ENCODE measurements at regions not wholly inside any gene's neighbourhood (a gene's known extent, or its start where the extent isn't known, plus 50 kb on each side); places are given as distances from the start of the nearest gene placed in this dataset.
A peak's percentile ranks its signal among the peaks of the same experiment; 100 is the strongest.

DNA sequence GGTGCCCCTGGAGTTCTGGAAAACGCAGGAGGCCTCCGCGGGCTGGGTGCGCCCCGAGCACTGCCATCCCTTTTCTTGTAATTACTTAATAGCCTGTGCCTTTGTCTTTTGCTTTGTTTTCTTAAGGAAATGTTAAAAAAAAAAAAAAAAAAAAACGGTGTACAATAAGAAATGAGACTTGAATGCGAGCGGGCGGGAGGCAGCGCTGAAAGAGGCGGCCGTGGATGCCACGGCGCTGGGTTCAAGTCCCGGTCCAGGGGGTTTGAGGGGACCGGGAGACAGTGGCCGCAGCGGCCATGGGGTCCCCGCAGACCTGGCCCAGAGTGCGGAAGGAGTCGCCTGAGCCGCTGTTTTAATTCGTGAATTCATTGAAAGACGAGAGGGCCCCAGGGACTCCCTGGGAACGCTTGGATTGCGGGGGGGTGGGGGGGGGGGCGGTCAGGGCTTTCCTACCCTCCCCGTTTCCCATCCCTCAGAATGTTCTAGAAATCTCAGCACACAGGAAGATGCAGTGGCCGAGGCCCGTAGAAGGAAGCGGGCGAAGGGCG, 349.2 kb upstream of the ARGLU1 start:
- DNase-seq: no peak
- ChIA-PET POLR2A (no interaction called here), CTCF (no interaction called here)
- H3K4me3 ChIP-seq (ENCODE audit: low read depth, low read length): peak overlapping the region; percentile 44; the same call in 1 of the 2 replicates
- peaks cover 23% of the 10 kb centered on the region for H3K4me1 ChIP-seq
- Mint-ChIP-seq H3K9me3 (ENCODE audit: unreplicated experiment) (peaks cover 9% of the 10 kb centered on the region), H3K27me3 (ENCODE audit: insufficient read depth, unreplicated experiment) (no peaks in the 10 kb centered on the region), H3K27ac (ENCODE audit: unreplicated experiment) (peak overlapping the region; percentile 92), H3K36me3 (ENCODE audit: insufficient read depth, unreplicated experiment) (no peaks in the 10 kb centered on the region), H3K4me1 (ENCODE audit: low read depth, unreplicated experiment) (peaks cover 29% of the 10 kb centered on the region), H3K4me3 (ENCODE audit: unreplicated experiment) (peak overlapping the region; percentile 74)
- no TSS peak for BruUV-seq (replicated peaks)
- H3K36me3 ChIP-seq (ENCODE audit: control insufficient read depth, insufficient read depth, low read length): no peaks in the 10 kb centered on the region
- intact Hi-C loops (cut with micrococcal nuclease; ENCODE audit: unreplicated experiment): loop anchor here (5.0 kb wide), 1 partner anchor 235 kb away; no protein-coding TSS in a partner anchor
- H3K9me3 ChIP-seq: no peaks in the 10 kb centered on the region
- H3K27me3 ChIP-seq (replicated peaks; ENCODE audit: control insufficient read depth, insufficient read depth, low read length): no peaks in the 10 kb centered on the region
- TF ChIP-seq, protein P1, sequence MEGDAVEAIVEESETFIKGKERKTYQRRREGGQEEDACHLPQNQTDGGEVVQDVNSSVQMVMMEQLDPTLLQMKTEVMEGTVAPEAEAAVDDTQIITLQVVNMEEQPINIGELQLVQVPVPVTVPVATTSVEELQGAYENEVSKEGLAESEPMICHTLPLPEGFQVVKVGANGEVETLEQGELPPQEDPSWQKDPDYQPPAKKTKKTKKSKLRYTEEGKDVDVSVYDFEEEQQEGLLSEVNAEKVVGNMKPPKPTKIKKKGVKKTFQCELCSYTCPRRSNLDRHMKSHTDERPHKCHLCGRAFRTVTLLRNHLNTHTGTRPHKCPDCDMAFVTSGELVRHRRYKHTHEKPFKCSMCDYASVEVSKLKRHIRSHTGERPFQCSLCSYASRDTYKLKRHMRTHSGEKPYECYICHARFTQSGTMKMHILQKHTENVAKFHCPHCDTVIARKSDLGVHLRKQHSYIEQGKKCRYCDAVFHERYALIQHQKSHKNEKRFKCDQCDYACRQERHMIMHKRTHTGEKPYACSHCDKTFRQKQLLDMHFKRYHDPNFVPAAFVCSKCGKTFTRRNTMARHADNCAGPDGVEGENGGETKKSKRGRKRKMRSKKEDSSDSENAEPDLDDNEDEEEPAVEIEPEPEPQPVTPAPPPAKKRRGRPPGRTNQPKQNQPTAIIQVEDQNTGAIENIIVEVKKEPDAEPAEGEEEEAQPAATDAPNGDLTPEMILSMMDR (IDR thresholded peaks at IDR 0.05; ENCODE audit: insufficient read depth in 1 of 2, low read depth in 1 of 2, low read length in 1 of 2, severe bottlenecking in 1 of 2, unreplicated experiment in 1 of 2): no peak

DNA sequence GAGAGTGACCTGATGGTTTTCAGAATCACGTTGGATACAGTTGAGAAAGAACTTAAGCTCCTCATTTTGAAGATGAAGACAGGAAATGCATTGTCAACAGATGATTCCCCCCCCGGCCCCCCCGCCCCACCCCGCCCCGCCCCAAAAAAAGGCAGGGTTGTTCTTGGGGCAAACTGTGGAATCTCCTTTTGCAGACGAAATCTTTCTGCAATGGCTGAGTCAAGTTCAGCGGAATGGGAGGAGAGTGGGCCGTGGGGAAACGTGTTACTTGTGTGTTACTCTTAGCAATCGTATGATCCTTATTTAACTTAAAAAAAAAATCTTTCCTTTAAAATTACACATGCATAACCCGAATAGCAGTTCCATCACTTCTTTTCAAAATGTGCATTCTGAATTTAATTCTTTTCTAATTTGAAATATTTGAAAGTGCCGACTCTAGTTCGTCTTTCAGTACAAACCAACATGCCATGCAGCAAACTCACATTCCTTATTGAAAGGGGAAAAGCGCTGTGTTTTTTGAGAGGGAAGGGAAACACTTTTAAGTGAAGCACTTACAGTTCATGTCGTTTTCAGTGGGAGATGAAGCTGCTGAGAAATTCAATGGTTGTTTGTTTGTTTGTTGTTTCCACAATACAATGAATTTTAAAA, 348.5 kb upstream of the ARGLU1 start:
- peaks cover 26% of the 10 kb centered on the region for H3K4me1 Mint-ChIP-seq (ENCODE audit: low read depth, unreplicated experiment)
- Histone ChIP-seq H3K4me1 (peaks cover 23% of the 10 kb centered on the region), H3K9me3 (no peaks in the 10 kb centered on the region), H3K27me3 (replicated peaks; ENCODE audit: control insufficient read depth, insufficient read depth, low read length) (no peaks in the 10 kb centered on the region), H3K4me3 (ENCODE audit: low read depth, low read length) (no peak overlapping the region), H3K36me3 (ENCODE audit: control insufficient read depth, insufficient read depth, low read length) (no peaks in the 10 kb centered on the region)
- no peaks in the 10 kb centered on the region for H3K27me3 Mint-ChIP-seq (ENCODE audit: insufficient read depth, unreplicated experiment)
- TF ChIP-seq, protein P1 (IDR thresholded peaks at IDR 0.05; ENCODE audit: insufficient read depth in 1 of 2, low read depth in 1 of 2, low read length in 1 of 2, severe bottlenecking in 1 of 2, unreplicated experiment in 1 of 2): no peak
- no TSS peak for BruUV-seq (replicated peaks)
- peak overlapping the region; percentile 92 for H3K27ac Mint-ChIP-seq (ENCODE audit: unreplicated experiment)
- intact Hi-C loops (cut with micrococcal nuclease; ENCODE audit: unreplicated experiment): loop anchor here (5.0 kb wide), 1 partner anchor 234 kb away; no protein-coding TSS in a partner anchor
- POLR2A ChIA-PET: no interaction called here
- peaks cover 9% of the 10 kb centered on the region for H3K9me3 Mint-ChIP-seq (ENCODE audit: unreplicated experiment)
- CTCF ChIA-PET: no interaction called here
- no peaks in the 10 kb centered on the region for H3K36me3 Mint-ChIP-seq (ENCODE audit: insufficient read depth, unreplicated experiment)
- no peak for DNase-seq
- H3K4me3 Mint-ChIP-seq (ENCODE audit: unreplicated experiment): peak overlapping the region; percentile 74

DNA sequence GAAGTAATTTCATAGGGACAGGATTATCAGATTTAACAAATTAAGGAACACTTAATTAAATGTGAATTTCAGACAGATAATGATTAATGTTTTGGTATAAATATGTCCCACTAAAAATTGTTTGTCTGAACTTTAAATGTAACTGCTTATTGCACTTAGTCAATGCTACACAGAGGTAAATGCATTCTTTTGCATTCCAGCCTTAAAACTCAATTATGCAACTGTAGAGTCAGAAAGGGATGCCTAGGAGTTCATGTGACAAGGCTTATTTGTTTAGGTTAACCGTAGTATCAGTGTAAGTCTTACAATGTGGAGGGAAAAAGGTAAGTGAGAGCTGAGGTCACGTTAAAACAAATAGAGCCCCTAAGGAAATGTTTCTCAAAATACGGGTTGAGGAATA, 347.2 kb upstream of the ARGLU1 start:
- Histone ChIP-seq H3K9me3 (no peaks in the 10 kb centered on the region), H3K27me3 (replicated peaks; ENCODE audit: control insufficient read depth, insufficient read depth, low read length) (no peaks in the 10 kb centered on the region), H3K4me1 (peaks cover 23% of the 10 kb centered on the region), H3K4me3 (ENCODE audit: low read depth, low read length) (no peak overlapping the region), H3K36me3 (ENCODE audit: control insufficient read depth, insufficient read depth, low read length) (no peaks in the 10 kb centered on the region)
- H3K27me3 Mint-ChIP-seq (ENCODE audit: insufficient read depth, unreplicated experiment): no peaks in the 10 kb centered on the region
- no peak overlapping the region for H3K4me3 Mint-ChIP-seq (ENCODE audit: unreplicated experiment)
- H3K36me3 Mint-ChIP-seq (ENCODE audit: insufficient read depth, unreplicated experiment): no peaks in the 10 kb centered on the region
- DNase-seq: no peak
- peaks cover 26% of the 10 kb centered on the region for H3K4me1 Mint-ChIP-seq (ENCODE audit: low read depth, unreplicated experiment)
- CTCF ChIA-PET: no interaction called here
- H3K9me3 Mint-ChIP-seq (ENCODE audit: unreplicated experiment): peaks cover 9% of the 10 kb centered on the region
- intact Hi-C loops (cut with micrococcal nuclease; ENCODE audit: unreplicated experiment): loop anchor here (1.0 to 5.0 kb wide), 2 partner anchors 56 to 233 kb away; no protein-coding TSS in a partner anchor
- BruUV-seq (replicated peaks): no TSS peak
- no peak overlapping the region for H3K27ac Mint-ChIP-seq (ENCODE audit: unreplicated experiment)
- TF ChIP-seq, protein P1 (IDR thresholded peaks at IDR 0.05; ENCODE audit: insufficient read depth in 1 of 2, low read depth in 1 of 2, low read length in 1 of 2, severe bottlenecking in 1 of 2, unreplicated experiment in 1 of 2): no peak
- POLR2A ChIA-PET: no interaction called here
